ENCODE measurements at regions not wholly inside any gene's neighbourhood (a gene's known extent, or its start where the extent isn't known, plus 50 kb on each side); places are given as distances from the start of the nearest gene placed in this dataset.

DNA sequence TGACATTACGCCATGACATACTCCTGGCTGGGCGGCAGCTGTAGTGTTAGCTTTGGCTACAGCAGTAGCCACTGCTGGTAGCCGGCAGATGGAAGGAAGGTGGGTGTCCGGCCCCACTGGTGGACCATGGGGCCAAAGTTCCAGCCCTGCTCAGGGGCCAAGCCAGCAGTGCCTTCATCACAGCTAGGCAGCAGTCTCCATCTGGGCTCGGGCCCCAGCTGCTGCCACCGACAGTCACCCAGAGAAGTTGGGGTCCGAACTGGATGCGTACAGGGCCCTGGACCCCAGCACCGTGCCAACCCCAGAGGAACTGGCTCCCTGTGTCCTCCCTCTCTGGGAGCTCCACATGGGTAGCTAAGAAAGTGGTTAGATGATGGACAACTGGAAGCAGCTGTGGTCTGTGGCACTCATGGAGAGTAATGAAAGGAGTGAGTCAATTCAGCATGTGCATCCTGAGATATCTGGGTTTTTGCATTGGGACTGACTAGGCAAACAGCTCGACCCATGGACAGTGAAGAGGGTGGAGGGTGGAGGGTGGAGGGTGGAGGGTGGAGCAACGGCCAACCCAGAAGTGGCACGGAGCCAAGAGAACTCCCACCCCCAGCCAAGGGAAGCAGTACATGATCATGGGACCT is 366.6 kb upstream of the GRIA3 start:
- no peak for TF ChIP-seq CTCF (IDR thresholded peaks at IDR 0.05; ENCODE audit: low read length, missing control alignments)
- DNase-seq (ENCODE audit: low read depth), result no peak

DNA sequence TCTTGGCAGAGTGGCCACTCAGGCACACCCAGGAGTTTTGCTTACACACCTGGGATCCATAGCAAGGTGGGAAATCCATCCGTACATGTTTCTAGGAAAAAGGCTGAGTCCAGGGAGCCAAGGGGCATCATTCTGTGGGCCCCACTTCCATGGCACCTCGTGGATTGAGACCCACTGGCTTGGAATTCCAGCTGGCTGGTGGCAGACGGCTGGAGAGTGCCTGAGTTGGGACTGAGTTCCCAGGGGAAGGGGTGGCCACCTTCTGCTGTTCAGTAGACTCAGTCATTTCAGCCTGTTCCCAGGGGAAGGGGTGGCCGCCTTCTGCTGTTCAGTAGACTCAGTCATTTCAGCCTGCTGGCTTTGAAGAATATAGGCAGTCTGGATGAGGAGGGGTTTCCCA is 366.0 kb upstream of the GRIA3 start:
- TF ChIP-seq CTCF (IDR thresholded peaks at IDR 0.05; ENCODE audit: low read length, missing control alignments), result no peak
- DNase-seq (ENCODE audit: low read depth), result no peak
- no peak overlapping the region for H3K4me3 ChIP-seq (replicated peaks; ENCODE audit: low read depth, low read length)

More for the DNA sequence above, 366.6 kb upstream of the GRIA3 start:
- H3K4me3 ChIP-seq (replicated peaks; ENCODE audit: low read depth, low read length), result no peak overlapping the region

GRCh38 chrX:122833230-122833629 is 350.8 kb upstream of the GRIA3 start:
- no peak for DNase-seq (ENCODE audit: low read depth)
- H3K4me3 ChIP-seq (replicated peaks; ENCODE audit: low read depth, low read length), result no peak overlapping the region
- TF ChIP-seq CTCF (IDR thresholded peaks at IDR 0.05; ENCODE audit: low read length, missing control alignments), result no peak

- TF ChIP-seq CTCF (IDR thresholded peaks at IDR 0.05; ENCODE audit: low read length, missing control alignments), result no peak
- no peak overlapping the region for H3K4me3 ChIP-seq (replicated peaks; ENCODE audit: low read depth, low read length)
- no peak for DNase-seq (ENCODE audit: low read depth)
These were observed 348.2 kb upstream of the GRIA3 start for GRCh38 chrX:122835886-122836285.

DNA sequence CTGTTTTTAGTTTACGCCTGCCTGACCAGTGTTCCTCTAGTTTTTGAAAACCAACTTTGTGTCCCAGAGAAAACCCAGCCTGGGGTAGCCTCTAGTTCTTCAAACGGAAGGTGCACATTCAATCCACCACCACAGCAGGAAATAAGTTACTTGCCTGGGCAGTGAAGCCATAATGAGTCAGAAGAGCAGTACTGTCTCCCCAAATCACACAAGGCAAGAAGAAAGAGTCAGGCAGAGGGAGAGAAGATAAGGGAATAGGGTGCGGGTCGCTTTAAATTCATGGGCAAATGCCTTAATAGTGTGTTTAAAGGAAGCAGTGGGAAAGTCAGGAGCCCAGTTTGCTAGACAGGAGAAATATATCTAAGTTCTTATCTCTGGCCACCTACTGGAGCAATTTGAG is 333.8 kb upstream of the GRIA3 start:
- TF ChIP-seq CTCF (IDR thresholded peaks at IDR 0.05; ENCODE audit: low read length, missing control alignments), result no peak
- no peak for DNase-seq (ENCODE audit: low read depth)
- H3K4me3 ChIP-seq (replicated peaks; ENCODE audit: low read depth, low read length), result no peak overlapping the region

DNA sequence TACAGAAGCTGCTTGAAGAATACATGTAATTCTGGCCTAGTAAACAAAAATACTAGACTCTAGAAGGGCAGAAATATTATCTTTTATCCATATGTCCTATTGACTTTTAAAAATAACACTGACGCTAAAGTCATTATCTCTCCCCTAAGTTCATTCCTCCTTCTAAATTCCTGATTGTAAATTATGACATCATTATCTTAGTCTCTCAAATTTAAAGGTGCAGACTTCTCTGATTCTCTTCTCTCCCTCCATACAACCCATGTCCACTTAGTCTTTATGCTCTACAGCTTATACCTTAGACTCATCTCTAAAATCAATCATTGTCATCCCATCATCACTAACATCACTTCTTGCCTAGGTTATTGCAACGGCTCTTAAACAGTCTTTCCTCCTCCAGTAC is 327.9 kb upstream of the GRIA3 start:
- H3K4me3 ChIP-seq (replicated peaks; ENCODE audit: low read depth, low read length), result no peak overlapping the region
- TF ChIP-seq CTCF (IDR thresholded peaks at IDR 0.05; ENCODE audit: low read length, missing control alignments), result no peak
- no peak for DNase-seq (ENCODE audit: low read depth)

DNA sequence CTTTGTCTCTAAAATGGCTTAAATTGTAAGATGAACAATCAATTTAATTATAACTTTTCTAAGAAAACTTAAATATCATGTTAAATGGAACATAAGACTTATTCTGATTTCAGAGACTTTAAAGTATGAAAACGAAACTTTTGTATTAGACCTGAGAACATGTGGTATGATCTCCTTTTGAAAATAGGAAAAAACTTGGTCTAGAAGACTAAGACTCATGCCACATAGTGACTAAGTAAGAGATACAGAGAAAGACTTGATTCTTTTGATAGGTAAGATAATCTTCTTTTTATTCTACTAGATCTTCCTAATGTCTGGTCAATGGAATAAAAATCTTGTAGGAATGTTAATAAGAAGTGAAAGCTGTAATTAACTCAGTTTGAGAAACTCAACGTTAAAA is 326.3 kb upstream of the GRIA3 start:
- no peak overlapping the region for H3K4me3 ChIP-seq (replicated peaks; ENCODE audit: low read depth, low read length)
- no peak for TF ChIP-seq CTCF (IDR thresholded peaks at IDR 0.05; ENCODE audit: low read length, missing control alignments)
- no peak for DNase-seq (ENCODE audit: low read depth)

Data from fibroblast of pulmonary artery (primary cell).